CD4-positive, alpha-beta T cell treated with Interleukin-1 beta for 1 hour (primary cell): ENCODE measurements at regions not wholly inside any gene's neighbourhood (a gene's known extent, or its start where the extent isn't known, plus 50 kb on each side); places are given as distances from the start of the nearest gene placed in this dataset.
"Not testable (repeated sequence)": the region's sequence is repeated elsewhere in the genome, so short reads cannot be mapped to it uniquely, and the experiment has no call there.

Source experiments
- DNase-seq, 2 donors: peaks; one replicate each; pipeline ENCODE4 v3.0.0-alpha.2; 2020 to 2022

GRCh38 chr14:25537846-25538455, 488.0 kb upstream of the STXBP6 start:
- DNase-seq, result no peak

GRCh38 chr14:25526290-25526689, 476.3 kb upstream of the STXBP6 start:
- DNase-seq, result no peak

DNA sequence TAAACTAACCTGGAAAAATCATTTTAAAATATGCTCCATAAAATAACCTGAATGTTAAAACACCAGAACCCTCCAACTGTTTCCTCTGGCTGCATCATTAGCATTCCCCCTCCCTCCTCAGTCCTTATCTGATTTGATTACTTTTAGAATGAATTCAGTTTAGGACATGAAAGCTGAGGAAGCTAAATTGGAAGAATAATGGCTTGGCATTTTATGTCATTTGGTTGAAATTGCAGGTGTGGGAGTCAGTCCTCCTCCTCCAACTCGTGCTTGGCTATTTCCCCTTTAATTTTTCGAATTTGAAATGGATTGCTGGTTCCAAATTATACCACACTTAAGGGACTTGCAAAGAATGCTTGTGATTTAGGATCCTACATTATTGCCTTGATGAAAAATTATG, 473.0 kb upstream of the STXBP6 start:
- no peak for DNase-seq

DNA sequence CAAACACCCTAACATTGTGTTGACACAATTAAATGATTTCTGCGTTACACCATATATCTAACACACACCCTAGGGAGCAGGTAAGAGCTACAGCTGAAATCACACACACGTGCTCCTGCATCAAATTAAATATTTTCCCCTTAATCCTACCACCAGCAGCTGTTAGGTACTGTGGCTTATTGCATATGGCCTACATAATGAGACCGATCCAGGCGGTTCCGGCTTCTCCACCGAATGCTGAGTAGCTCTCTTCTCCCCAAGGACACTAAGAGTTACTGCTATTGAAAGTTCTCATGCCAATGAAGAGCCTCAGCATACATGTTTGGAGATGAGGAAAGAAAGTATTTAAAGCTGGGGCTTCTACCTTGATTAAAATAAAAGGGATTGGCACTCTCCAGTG, 472.2 kb upstream of the STXBP6 start:
- DNase-seq, result no peak

GRCh38 chr14:25521616-25522015, 471.7 kb upstream of the STXBP6 start:
- DNase-seq, result no peak

- DNase-seq, result no peak
These were observed 470.9 kb upstream of the STXBP6 start for GRCh38 chr14:25520821-25521220.

- DNase-seq, result no peak
These were observed 468.4 kb upstream of the STXBP6 start for GRCh38 chr14:25518364-25518763.

DNA sequence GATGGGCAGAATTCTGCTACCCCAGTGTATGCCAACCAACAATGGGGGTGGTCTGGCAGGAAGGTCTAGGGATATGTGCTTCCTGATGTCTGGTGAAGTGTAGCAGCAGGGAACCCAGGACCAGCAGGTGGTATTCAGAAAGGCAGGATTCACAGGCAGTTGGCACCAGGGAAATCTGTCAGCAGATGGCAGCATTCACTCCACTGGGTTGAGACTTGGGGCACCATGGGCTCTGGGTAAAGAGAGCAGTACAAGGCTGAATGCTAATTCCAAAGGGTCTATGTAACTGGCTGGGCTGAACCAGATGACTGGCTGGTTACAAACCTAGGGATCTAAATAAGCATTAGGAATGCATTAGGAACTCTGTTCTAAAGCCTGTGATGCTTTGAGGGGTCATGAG, 466.9 kb upstream of the STXBP6 start:
- no peak for DNase-seq

DNA sequence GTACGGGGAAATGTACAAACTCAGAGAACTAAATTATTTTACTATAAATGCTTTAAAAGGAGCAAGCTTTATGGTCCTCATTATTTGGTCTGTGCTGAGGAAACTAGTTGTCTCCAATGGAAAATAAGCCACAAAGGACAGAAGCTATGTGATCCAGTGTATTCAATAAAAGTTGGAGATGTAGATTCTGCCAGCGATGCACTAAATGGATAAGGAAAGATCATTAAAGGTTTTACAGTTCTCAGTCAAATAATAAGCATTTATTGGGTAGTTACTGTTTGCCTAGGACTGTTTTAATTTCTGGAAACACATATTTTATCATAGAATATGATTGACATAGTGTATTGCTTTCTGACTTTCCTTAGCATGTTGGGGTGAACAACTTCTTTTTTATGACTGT, 458.9 kb upstream of the STXBP6 start:
- no peak for DNase-seq

DNA sequence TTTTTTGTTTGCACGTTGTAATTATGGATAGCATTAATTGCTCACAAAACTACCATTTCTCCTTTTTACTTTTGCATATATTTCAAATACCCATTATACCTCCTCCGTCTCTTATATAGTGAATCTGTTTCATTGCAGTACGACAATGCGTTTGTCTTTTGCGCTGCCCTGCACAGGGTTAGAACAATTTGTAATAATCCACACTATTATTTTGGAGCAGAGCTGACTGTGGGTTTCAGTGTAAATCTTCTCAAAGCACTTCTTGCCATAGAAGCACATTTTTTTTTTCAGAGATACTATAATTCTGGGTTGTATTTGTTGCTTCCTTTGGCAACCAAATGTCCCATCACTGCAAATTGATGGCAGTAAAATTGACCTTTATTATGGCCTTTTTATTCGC, 451.8 kb upstream of the STXBP6 start:
- DNase-seq, result no peak

- no peak for DNase-seq
These were observed 439.0 kb upstream of the STXBP6 start for GRCh38 chr14:25488961-25489360.

- no peak for DNase-seq
These were observed 435.4 kb upstream of the STXBP6 start for GRCh38 chr14:25485381-25485780.

GRCh38 chr14:25484906-25485305, 435.0 kb upstream of the STXBP6 start:
- no peak for DNase-seq

DNA sequence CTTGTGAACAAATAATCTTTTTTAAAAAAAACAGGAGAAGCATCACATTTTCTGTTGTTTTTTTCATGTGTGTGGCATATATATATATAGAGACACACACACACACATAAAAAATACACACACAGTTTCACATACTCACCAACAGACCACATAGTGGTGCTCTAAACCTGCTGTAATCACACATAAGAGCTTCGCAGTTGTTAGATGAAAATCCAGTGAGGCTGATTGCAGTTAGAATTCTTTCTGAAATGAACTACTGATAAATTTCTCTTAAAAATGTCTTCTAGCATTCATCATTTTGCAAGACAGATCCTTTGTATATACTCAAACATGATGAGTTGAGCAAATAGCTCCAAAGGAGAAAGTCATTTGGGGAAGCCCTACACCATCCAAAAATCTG, 434.3 kb upstream of the STXBP6 start:
- DNase-seq, result no peak

GRCh38 chr14:25477316-25478098, 427.6 kb upstream of the STXBP6 start:
- no peak for DNase-seq

GRCh38 chr14:25472700-25473099, 422.8 kb upstream of the STXBP6 start:
- no peak for DNase-seq

GRCh38 chr14:25464772-25465171, 414.8 kb upstream of the STXBP6 start:
- no peak for DNase-seq

GRCh38 chr14:25464078-25464477, 414.1 kb upstream of the STXBP6 start:
- DNase-seq, result no peak

DNA sequence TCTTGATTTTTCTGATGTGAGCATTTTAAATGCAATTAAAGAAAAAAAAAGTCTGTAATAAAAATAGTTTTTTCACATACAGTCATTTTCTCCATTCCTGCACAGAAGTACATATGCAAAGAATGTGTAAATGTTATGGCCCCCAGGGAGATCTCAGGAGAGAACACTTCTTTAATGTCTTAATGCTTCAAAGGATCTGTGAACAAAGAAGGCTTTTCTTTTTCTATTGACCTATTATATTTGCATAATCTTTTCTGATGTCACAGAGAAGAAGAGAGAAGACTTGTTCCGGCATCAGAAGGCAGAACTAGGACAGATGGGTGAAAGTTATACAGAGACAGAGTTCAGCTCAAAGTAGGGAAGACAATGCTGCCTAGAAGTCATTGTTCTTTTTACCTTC, 413.5 kb upstream of the STXBP6 start:
- DNase-seq, result no peak

- DNase-seq, result no peak
These were observed 411.8 kb upstream of the STXBP6 start for GRCh38 chr14:25461780-25462179.

GRCh38 chr14:25444381-25444780, 394.4 kb upstream of the STXBP6 start:
- no peak for DNase-seq

DNA sequence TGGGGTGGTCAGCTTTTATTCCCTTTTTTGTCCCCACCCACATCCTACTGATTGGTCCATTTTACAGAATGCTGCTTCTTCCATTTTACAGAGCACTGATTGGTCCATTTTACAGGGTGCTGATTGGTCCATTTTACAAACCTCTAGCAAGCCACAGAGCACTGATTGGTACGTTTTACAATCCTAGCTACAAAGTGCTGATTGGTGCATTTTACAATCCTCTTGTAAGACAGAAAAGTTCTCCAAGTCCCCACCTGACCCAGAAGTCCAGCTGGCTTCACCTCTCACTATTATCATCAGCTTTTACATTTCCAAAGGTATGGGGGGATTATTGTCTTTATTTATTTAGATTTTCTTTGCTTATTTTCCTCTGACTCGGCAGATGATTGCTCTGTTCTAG, 390.4 kb upstream of the STXBP6 start:
- DNase-seq, result not testable (repeated sequence)

DNA sequence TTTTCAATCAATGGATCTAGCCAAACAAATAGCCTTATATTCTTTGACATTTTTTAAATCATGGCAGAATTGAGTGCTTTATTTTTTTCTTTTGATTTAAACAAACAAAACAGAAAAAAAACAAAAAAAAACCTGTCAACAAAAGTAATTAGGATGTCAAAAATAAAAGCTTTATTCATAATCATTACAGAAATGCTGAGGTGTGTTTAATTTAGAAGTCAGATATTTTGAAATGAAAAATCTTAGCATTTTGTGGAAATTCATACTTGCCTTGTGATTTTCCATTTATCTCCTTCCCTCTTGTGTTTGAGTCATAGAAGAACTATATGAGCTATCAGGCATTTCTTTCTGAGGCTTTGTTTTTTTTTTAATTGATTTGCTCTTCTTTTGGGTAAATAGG, 387.0 kb upstream of the STXBP6 start:
- no peak for DNase-seq

DNA sequence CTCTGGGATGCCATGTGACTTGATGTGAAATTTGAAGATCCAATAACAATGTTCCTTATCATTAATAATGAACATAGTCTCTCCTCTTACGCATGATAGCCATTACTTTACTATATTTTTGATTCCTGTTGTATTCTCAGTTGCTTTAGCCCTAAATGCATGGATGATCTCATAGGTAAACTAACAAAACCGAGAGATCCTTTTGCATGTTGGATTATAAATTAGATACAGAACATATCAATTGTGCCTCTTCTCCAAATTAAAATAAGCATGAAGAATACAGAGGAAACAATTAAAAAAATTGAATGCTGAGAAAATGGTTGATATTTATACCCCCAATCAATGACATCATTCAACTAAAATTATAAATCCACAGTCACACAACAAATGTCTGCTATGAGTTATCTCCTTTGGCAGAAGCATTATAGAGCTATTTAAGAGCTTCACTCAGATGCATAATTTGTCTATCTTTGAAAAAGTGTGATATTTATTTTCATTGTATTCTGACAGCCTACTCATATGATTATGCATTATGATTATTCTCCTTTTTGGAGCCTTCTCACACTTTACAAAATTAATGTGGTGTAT, 386.4 kb upstream of the STXBP6 start:
- DNase-seq, result no peak
